HG03575 (cell line): ENCODE measurements at regions not wholly inside any gene's neighbourhood (a gene's known extent, or its start where the extent isn't known, plus 50 kb on each side); places are given as distances from the start of the nearest gene placed in this dataset.
"Not testable (repeated sequence)": the region's sequence is repeated elsewhere in the genome, so short reads cannot be mapped to it uniquely, and the experiment has no call there.

Experiments used
- ATAC-seq: cut with Tn5 transposase; IDR thresholded peaks from one replicate; pipeline ENCODE4 v1.9.1; 2021; ENCODE audit not compliant: unreplicated experiment, insufficient number of reproducible peaks, low FRiP score; ENCODE audit errors: extremely low read depth

GRCh38 chr1:74935446-74935845 lies 198.7 kb upstream of the LHX8 start:
- no peak for ATAC-seq

- no peak for ATAC-seq
Observed at GRCh38 chr1:74937176-74937575, 197.0 kb upstream of the LHX8 start.

- ATAC-seq = no peak
Observed at GRCh38 chr1:74943046-74943445, 191.1 kb upstream of the LHX8 start.

GRCh38 chr1:74946388-74946787 lies 187.8 kb upstream of the LHX8 start:
- no peak for ATAC-seq

- not testable (repeated sequence) for ATAC-seq
Observed at GRCh38 chr1:74949348-74949747, 184.8 kb upstream of the LHX8 start.

GRCh38 chr1:74951981-74952380 lies 182.2 kb upstream of the LHX8 start:
- ATAC-seq = not testable (repeated sequence)

GRCh38 chr1:74952786-74953185 lies 181.4 kb upstream of the LHX8 start:
- no peak for ATAC-seq

GRCh38 chr1:74953622-74954021 lies 180.6 kb upstream of the LHX8 start:
- no peak for ATAC-seq

GRCh38 chr1:74963120-74963519 lies 171.1 kb upstream of the LHX8 start:
- no peak for ATAC-seq

GRCh38 chr1:74964508-74965102 lies 169.6 kb upstream of the LHX8 start:
- no peak for ATAC-seq

- ATAC-seq = no peak
Observed at GRCh38 chr1:74969566-74970135, 164.5 kb upstream of the LHX8 start.

GRCh38 chr1:74971982-74972381 lies 162.2 kb upstream of the LHX8 start:
- ATAC-seq = no peak

- ATAC-seq = no peak
Observed at GRCh38 chr1:74976491-74976890, 157.7 kb upstream of the LHX8 start.

- not testable (repeated sequence) for ATAC-seq
Observed at GRCh38 chr1:74992448-74992847, 141.7 kb upstream of the LHX8 start.

GRCh38 chr1:74995821-74996220 lies 138.4 kb upstream of the LHX8 start:
- ATAC-seq = no peak

- ATAC-seq = no peak
Observed at GRCh38 chr1:75010547-75010946, 123.6 kb upstream of the LHX8 start.

GRCh38 chr1:75014250-75014649 lies 119.9 kb upstream of the LHX8 start:
- no peak for ATAC-seq

GRCh38 chr1:75023005-75023404 lies 111.2 kb upstream of the LHX8 start:
- ATAC-seq = no peak

- no peak for ATAC-seq
Observed at GRCh38 chr1:75034376-75034775, 99.8 kb upstream of the LHX8 start.

- ATAC-seq = no peak
Observed at GRCh38 chr1:75035536-75035935, 98.7 kb upstream of the LHX8 start.

GRCh38 chr1:75053207-75053606 lies 81.0 kb upstream of the LHX8 start:
- no peak for ATAC-seq
